GM23338 (cell line): ENCODE measurements at regions not wholly inside any gene's neighbourhood (a gene's known extent, or its start where the extent isn't known, plus 50 kb on each side); places are given as distances from the start of the nearest gene placed in this dataset.

Source experiments
- ATAC-seq: fragments of 200-7000 bp; cut with Tn5 transposase; 3 replicates; pipeline ENCODE4 v1.9.1; 2020
- DNase-seq: peaks from one replicate; pipeline ENCODE4 v3.0.0-alpha.2; 2015; ENCODE audit warnings: low spot score
- H2AFZ ChIP-seq: fragments of 200-600 bp; sonication (generic); 2 replicates; pipeline ENCODE4 v1.8.0; 2016; ENCODE audit warnings: antibody characterized with exemption, mild to moderate bottlenecking, moderate library complexity
- H3F3A ChIP-seq: fragments of 200-600 bp; sonication (generic); replicated peaks from 2 replicates; pipeline ENCODE4 v1.8.0; 2017; ENCODE audit warnings: antibody characterized with exemption, mixed run types, low read depth
- H3K27ac ChIP-seq: fragments of 200-600 bp; sonication (generic); 2 replicates; pipeline ENCODE4 v1.6.1; 2016; ENCODE audit warnings: low read depth
- H3K27me3 ChIP-seq: fragments of 200-600 bp; sonication (generic); 2 replicates; pipeline ENCODE4 v1.8.0; 2016; ENCODE audit warnings: mild to moderate bottlenecking, mixed run types, moderate library complexity; ENCODE audit not compliant: insufficient read depth
- H3K36me3 ChIP-seq: fragments of 200-600 bp; sonication (generic); 2 replicates; pipeline ENCODE4 v1.8.0; 2016; ENCODE audit warnings: mild to moderate bottlenecking; ENCODE audit not compliant: insufficient read depth
- H3K4me1 ChIP-seq: fragments of 200-600 bp; sonication (generic); 2 replicates; pipeline ENCODE4 v1.8.0; 2016; ENCODE audit warnings: mild to moderate bottlenecking, moderate library complexity; ENCODE audit not compliant: insufficient read depth
- H3K4me2 ChIP-seq: fragments of 200-600 bp; sonication (generic); 2 replicates; pipeline ENCODE4 v1.7.1; 2017; ENCODE audit warnings: mixed run types
- H3K4me3 ChIP-seq: fragments of 200-600 bp; sonication (generic); 2 replicates; pipeline ENCODE4 v1.6.1; 2016; ENCODE audit warnings: mixed run types
- H3K79me2 ChIP-seq: fragments of 200-600 bp; sonication (generic); replicated peaks from 2 replicates; pipeline ENCODE4 v1.8.0; 2017; ENCODE audit warnings: mild to moderate bottlenecking; ENCODE audit not compliant: insufficient read depth
- H3K9me2 ChIP-seq: fragments of 200-600 bp; sonication (generic); 2 replicates; pipeline ENCODE4 v1.8.0; 2017; ENCODE audit not compliant: insufficient read depth
- H4K20me1 ChIP-seq: fragments of 200-600 bp; sonication (generic); replicated peaks from 2 replicates; pipeline ENCODE4 v1.8.0; 2017; ENCODE audit warnings: mild to moderate bottlenecking; ENCODE audit not compliant: insufficient read depth
- H3K27ac Mint-ChIP-seq: 2 replicates; pipeline ENCODE4 v1.8.0; 2020; ENCODE audit warnings: inconsistent platforms, mild to moderate bottlenecking, moderate library complexity, mixed read lengths
- H3K27me3 Mint-ChIP-seq: 3 replicates; pipeline ENCODE4 v1.8.0; 2022; ENCODE audit warnings: low read depth, mild to moderate bottlenecking, moderate library complexity, mixed read lengths, inconsistent platforms; ENCODE audit not compliant: insufficient read depth, poor library complexity
- H3K36me3 Mint-ChIP-seq: 3 replicates; pipeline ENCODE4 v1.8.0; 2021; ENCODE audit warnings: low read depth, mild to moderate bottlenecking, inconsistent platforms, moderate library complexity, mixed read lengths
- H3K4me1 Mint-ChIP-seq: 3 replicates; pipeline ENCODE4 v1.8.0; 2020; ENCODE audit warnings: mild to moderate bottlenecking, inconsistent platforms, mixed read lengths
- H3K4me3 Mint-ChIP-seq: 3 replicates; pipeline ENCODE4 v1.8.0; 2021; ENCODE audit warnings: moderate library complexity, mild to moderate bottlenecking, inconsistent platforms, mixed read lengths
- H3K9me3 Mint-ChIP-seq: 3 replicates; pipeline ENCODE4 v1.8.0; 2020; ENCODE audit warnings: moderate library complexity, mild to moderate bottlenecking, inconsistent platforms, mixed read lengths
- CREB1 ChIP-seq: fragments of 250-450 bp; sonication (Bioruptor Pico); IDR thresholded peaks from 2 replicates; pipeline ENCODE4 v1.5.0; 2020; ENCODE audit warnings: low read depth, mild to moderate bottlenecking, moderate library complexity
- EZH2 ChIP-seq: fragments of 200-600 bp; sonication (generic); IDR thresholded peaks from one replicate; pipeline ENCODE4 v1.8.0; 2017; ENCODE audit warnings: antibody characterized with exemption, mild to moderate bottlenecking, low read depth; ENCODE audit not compliant: unreplicated experiment
- EZH2phosphoT487 ChIP-seq: fragments of 200-600 bp; sonication (generic); IDR thresholded peaks from one replicate; pipeline ENCODE4 v1.8.1; 2018; ENCODE audit warnings: antibody characterized with exemption; ENCODE audit not compliant: unreplicated experiment
- JUNB ChIP-seq: IDR thresholded peaks from one replicate; pipeline ENCODE4 v1.6.1; 2016; ENCODE audit warnings: antibody characterized with exemption; ENCODE audit not compliant: unreplicated experiment
- NANOG ChIP-seq: IDR thresholded peaks from 2 replicates; pipeline ENCODE4 v1.6.1; 2016; ENCODE audit warnings: antibody characterized with exemption, borderline replicate concordance
- POLR2AphosphoS5 ChIP-seq: IDR thresholded peaks from 2 replicates; pipeline ENCODE4 v1.6.1; 2016; ENCODE audit warnings: antibody characterized with exemption, low read depth
- STAT1 ChIP-seq: IDR thresholded peaks from one replicate; pipeline ENCODE4 v1.6.1; 2016; ENCODE audit warnings: antibody characterized with exemption; ENCODE audit not compliant: unreplicated experiment
- ZNF114 ChIP-seq: fragments of 250-450 bp; sonication (Bioruptor Pico); IDR thresholded peaks from 2 replicates; pipeline ENCODE4 v1.5.0; 2020; ENCODE audit warnings: mild to moderate bottlenecking, moderate library complexity
- ZNF331 ChIP-seq: fragments of 250-450 bp; sonication (Bioruptor Pico); IDR thresholded peaks from 2 replicates; pipeline ENCODE4 v1.5.0; 2020; ENCODE audit warnings: low read depth, mild to moderate bottlenecking, moderate library complexity
- TF ChIP-seq, protein P1 (sequence below): IDR thresholded peaks from 2 replicates; pipeline ENCODE4 v1.6.1; 2016; ENCODE audit warnings: antibody characterized with exemption
- TF ChIP-seq, protein P2 (sequence below): fragments of 250-450 bp; sonication (Bioruptor Pico); IDR thresholded peaks from 2 replicates; pipeline ENCODE4 v1.5.0; 2020; ENCODE audit warnings: mild to moderate bottlenecking, moderate library complexity
- TF ChIP-seq, protein P3 (sequence below): IDR thresholded peaks from one replicate; pipeline ENCODE4 v1.6.1; 2018; ENCODE audit warnings: antibody characterized with exemption; ENCODE audit not compliant: unreplicated experiment

DNA sequence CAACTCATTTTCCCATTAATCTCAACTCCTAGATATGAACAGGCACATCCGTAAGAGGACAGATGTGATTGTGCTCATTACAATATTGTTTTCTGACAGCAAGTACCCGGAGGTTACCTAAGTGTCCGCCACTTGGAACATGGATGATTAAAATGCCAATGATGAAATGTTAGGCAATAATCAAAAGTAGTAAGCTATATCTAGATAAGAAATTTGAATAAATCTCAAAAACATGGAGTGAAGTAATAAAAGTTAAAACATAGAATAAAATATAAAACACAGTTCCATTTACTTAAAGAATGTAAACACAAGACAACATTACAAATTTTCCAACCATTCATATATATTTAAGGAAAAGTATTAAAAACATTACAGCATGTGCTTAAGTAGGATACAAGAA lies 59.2 kb upstream of the LY86 start:
- Histone ChIP-seq H3K4me2 (no peak overlapping the region), H3K4me3 (no peak overlapping the region), H3F3A (no peaks in the 10 kb centered on the region), H3K36me3 (no peaks in the 10 kb centered on the region), H3K4me1 (no peaks in the 10 kb centered on the region), H3K9me2 (peaks cover 9% of the 10 kb centered on the region; the same call in 1 of the 2 replicates), H3K27ac (no peak overlapping the region), H2AFZ (no peak overlapping the region), H3K27me3 (no peaks in the 10 kb centered on the region), H4K20me1 (no peaks in the 10 kb centered on the region), H3K79me2 (no peaks in the 10 kb centered on the region)
- Mint-ChIP-seq H3K9me3 (peaks cover 17% of the 10 kb centered on the region; the same call in 2 of the 3 replicates), H3K27ac (no peak overlapping the region), H3K36me3 (peaks cover 7% of the 10 kb centered on the region; the same call in 1 of the 3 replicates), H3K27me3 (peaks cover 1% of the 10 kb centered on the region), H3K4me1 (no peaks in the 10 kb centered on the region; the same call in 2 of the 3 replicates), H3K4me3 (no peak overlapping the region)
- DNase-seq (no peak), ATAC-seq (no peak)
- TF ChIP-seq, protein P1, sequence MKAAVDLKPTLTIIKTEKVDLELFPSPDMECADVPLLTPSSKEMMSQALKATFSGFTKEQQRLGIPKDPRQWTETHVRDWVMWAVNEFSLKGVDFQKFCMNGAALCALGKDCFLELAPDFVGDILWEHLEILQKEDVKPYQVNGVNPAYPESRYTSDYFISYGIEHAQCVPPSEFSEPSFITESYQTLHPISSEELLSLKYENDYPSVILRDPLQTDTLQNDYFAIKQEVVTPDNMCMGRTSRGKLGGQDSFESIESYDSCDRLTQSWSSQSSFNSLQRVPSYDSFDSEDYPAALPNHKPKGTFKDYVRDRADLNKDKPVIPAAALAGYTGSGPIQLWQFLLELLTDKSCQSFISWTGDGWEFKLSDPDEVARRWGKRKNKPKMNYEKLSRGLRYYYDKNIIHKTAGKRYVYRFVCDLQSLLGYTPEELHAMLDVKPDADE = no peak
- TF ChIP-seq EZH2 = no peak
- TF ChIP-seq, protein P2, sequence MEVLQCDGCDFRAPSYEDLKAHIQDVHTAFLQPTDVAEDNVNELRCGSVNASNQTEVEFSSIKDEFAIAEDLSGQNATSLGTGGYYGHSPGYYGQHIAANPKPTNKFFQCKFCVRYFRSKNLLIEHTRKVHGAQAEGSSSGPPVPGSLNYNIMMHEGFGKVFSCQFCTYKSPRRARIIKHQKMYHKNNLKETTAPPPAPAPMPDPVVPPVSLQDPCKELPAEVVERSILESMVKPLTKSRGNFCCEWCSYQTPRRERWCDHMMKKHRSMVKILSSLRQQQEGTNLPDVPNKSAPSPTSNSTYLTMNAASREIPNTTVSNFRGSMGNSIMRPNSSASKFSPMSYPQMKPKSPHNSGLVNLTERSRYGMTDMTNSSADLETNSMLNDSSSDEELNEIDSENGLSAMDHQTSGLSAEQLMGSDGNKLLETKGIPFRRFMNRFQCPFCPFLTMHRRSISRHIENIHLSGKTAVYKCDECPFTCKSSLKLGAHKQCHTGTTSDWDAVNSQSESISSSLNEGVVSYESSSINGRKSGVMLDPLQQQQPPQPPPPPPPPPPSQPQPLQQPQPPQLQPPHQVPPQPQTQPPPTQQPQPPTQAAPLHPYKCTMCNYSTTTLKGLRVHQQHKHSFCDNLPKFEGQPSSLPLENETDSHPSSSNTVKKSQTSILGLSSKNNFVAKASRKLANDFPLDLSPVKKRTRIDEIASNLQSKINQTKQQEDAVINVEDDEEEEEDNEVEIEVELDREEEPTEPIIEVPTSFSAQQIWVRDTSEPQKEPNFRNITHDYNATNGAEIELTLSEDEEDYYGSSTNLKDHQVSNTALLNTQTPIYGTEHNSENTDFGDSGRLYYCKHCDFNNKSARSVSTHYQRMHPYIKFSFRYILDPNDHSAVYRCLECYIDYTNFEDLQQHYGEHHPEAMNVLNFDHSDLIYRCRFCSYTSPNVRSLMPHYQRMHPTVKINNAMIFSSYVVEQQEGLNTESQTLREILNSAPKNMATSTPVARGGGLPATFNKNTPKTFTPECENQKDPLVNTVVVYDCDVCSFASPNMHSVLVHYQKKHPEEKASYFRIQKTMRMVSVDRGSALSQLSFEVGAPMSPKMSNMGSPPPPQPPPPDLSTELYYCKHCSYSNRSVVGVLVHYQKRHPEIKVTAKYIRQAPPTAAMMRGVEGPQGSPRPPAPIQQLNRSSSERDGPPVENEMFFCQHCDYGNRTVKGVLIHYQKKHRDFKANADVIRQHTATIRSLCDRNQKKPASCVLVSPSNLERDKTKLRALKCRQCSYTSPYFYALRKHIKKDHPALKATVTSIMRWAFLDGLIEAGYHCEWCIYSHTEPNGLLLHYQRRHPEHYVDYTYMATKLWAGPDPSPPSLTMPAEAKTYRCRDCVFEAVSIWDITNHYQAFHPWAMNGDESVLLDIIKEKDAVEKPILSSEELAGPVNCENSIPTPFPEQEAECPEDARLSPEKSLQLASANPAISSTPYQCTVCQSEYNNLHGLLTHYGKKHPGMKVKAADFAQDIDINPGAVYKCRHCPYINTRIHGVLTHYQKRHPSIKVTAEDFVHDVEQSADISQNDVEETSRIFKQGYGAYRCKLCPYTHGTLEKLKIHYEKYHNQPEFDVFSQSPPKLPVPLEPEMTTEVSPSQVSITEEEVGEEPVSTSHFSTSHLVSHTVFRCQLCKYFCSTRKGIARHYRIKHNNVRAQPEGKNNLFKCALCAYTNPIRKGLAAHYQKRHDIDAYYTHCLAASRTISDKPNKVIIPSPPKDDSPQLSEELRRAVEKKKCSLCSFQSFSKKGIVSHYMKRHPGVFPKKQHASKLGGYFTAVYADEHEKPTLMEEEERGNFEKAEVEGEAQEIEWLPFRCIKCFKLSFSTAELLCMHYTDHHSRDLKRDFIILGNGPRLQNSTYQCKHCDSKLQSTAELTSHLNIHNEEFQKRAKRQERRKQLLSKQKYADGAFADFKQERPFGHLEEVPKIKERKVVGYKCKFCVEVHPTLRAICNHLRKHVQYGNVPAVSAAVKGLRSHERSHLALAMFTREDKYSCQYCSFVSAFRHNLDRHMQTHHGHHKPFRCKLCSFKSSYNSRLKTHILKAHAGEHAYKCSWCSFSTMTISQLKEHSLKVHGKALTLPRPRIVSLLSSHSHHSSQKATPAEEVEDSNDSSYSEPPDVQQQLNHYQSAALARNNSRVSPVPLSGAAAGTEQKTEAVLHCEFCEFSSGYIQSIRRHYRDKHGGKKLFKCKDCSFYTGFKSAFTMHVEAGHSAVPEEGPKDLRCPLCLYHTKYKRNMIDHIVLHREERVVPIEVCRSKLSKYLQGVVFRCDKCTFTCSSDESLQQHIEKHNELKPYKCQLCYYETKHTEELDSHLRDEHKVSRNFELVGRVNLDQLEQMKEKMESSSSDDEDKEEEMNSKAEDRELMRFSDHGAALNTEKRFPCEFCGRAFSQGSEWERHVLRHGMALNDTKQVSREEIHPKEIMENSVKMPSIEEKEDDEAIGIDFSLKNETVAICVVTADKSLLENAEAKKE (CRISPR knock-in tag) = no peak
- TF ChIP-seq, protein P3, sequence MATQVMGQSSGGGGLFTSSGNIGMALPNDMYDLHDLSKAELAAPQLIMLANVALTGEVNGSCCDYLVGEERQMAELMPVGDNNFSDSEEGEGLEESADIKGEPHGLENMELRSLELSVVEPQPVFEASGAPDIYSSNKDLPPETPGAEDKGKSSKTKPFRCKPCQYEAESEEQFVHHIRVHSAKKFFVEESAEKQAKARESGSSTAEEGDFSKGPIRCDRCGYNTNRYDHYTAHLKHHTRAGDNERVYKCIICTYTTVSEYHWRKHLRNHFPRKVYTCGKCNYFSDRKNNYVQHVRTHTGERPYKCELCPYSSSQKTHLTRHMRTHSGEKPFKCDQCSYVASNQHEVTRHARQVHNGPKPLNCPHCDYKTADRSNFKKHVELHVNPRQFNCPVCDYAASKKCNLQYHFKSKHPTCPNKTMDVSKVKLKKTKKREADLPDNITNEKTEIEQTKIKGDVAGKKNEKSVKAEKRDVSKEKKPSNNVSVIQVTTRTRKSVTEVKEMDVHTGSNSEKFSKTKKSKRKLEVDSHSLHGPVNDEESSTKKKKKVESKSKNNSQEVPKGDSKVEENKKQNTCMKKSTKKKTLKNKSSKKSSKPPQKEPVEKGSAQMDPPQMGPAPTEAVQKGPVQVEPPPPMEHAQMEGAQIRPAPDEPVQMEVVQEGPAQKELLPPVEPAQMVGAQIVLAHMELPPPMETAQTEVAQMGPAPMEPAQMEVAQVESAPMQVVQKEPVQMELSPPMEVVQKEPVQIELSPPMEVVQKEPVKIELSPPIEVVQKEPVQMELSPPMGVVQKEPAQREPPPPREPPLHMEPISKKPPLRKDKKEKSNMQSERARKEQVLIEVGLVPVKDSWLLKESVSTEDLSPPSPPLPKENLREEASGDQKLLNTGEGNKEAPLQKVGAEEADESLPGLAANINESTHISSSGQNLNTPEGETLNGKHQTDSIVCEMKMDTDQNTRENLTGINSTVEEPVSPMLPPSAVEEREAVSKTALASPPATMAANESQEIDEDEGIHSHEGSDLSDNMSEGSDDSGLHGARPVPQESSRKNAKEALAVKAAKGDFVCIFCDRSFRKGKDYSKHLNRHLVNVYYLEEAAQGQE = no peak
- TF ChIP-seq EZH2phosphoT487 = no peak
- no peak for TF ChIP-seq STAT1
- TF ChIP-seq JUNB = no peak
- TF ChIP-seq ZNF331 (CRISPR knock-in tag) = no peak
- no peak for TF ChIP-seq NANOG
- TF ChIP-seq CREB1 (CRISPR knock-in tag) = no peak
- TF ChIP-seq POLR2AphosphoS5 = no peak
- TF ChIP-seq ZNF114 (CRISPR knock-in tag) = no peak
